Adrenal gland (tissue), 9 donors: ENCODE measurements at regions not wholly inside any gene's neighbourhood (a gene's known extent, or its start where the extent isn't known, plus 50 kb on each side); places are given as distances from the start of the nearest gene placed in this dataset.

Experiments used
- DNase-seq, 7 donors: peaks; one replicate each; pipeline ENCODE4 v3.0.0-alpha.2; 2019 to 2020
- H3K27ac ChIP-seq, 5 donors: fragments of 200-600 bp; sonication (generic) in 4 of 5; 1 replicate in 3 of 5; 2 replicates in 2 of 5; pipeline versions ENCODE4 v1.5.1 to v1.8.0; 2016 to 2020; ENCODE audit warnings: mild to moderate bottlenecking in 1 of 5
- H3K27me3 ChIP-seq: fragments of 200-600 bp; 2 replicates; pipeline ENCODE4 v1.8.0; 2021
- H3K36me3 ChIP-seq, 2 donors: fragments of 200-600 bp; replicated peaks in 1 of 2; 1 replicate in 1 of 2; 2 replicates in 1 of 2; pipeline versions ENCODE4 v1.5.1 to v1.8.0; 2018 to 2022
- H3K4me1 ChIP-seq, 2 donors: fragments of 200-600 bp; replicated peaks in 1 of 2; 1 replicate in 1 of 2; 2 replicates in 1 of 2; pipeline versions ENCODE4 v1.5.1 to v1.8.0; 2018 to 2021
- H3K4me3 ChIP-seq, 4 donors: fragments of 200-600 bp; sonication (generic) in 3 of 4; one replicate each; pipeline ENCODE4 v1.5.1; 2016 to 2018
- H3K9me3 ChIP-seq, 3 donors: fragments of 200-600 bp; sonication (generic) in 1 of 3; replicated peaks in 1 of 3; 1 replicate in 2 of 3; 2 replicates in 1 of 3; pipeline versions ENCODE4 v1.5.1 to v1.8.0; 2016 to 2021
- POLR2A ChIP-seq, 2 donors: fragments of 450-650 bp; IDR thresholded peaks; one replicate each; pipeline ENCODE4 v1.6.1; 2017; ENCODE audit warnings: antibody characterized with exemption in 2 of 2, mild to moderate bottlenecking in 2 of 2, moderate library complexity in 1 of 2
- WGBS, 4 donors: extraction: QIAGEN DNeasy Blood & Tissue Kit in 2 of 4; methylation state at CpG; one replicate each; pipeline versions ENCODE4 v1.1.5 to v1.1.7; 2013 to 2017; 5-methylcytosine and 5-hydroxymethylcytosine counted together
- intact Hi-C, 2 donors: fragments of 100-400 bp; cut with DNase I; formaldehyde crosslinking; loops; one replicate each; pipeline versions ENCODE4 v1.14.1 to v1.15.0; 2022 to 2023
- TF ChIP-seq, protein P1 (sequence below), 6 experiments: fragments of 450-650 bp in 4 of 6; fragments of 200-600 bp in 2 of 6; sonication (generic) in 1 of 6; IDR thresholded peaks; 1 replicate in 5 of 6; 2 replicates in 1 of 6; pipeline versions ENCODE4 v1.5.1 to v1.8.0; 2016 to 2021; ENCODE audit warnings: antibody characterized with exemption in 6 of 6, mild to moderate bottlenecking in 2 of 6, moderate library complexity in 1 of 6
- donor health status: healthy with polysubstance abuse.
- donor health status: Bipolar disorder and iron deficiency.
- donor health status: DM: yes; HTN: yes; CAD: no.
- donor health status: DM: no; HTN: no; CAD: no.
- donor health status: DM: no; HTN: no; CAD: no.

DNA sequence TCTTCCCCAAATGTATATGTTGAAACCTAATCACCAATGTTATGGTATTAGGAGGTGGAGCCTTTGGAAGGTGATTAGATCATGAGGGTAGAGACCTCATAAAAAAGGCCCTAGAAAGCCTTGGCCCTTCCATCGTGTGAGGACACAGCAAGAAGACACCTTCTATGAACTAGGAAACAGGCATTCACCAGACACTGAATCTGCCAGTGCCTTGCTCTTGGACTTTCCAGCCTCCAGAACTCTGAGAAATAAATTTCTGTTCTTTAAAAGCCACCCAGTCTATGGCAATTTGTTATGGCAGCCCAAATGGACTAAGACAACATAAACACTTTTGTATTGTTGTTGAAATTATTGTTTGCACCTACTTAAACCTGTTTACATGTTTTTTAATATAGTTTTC is 221.8 kb upstream of the RPS6KA3 start:
- H3K36me3 ChIP-seq = no peaks in the 10 kb centered on the region
- no peaks in the 10 kb centered on the region for H3K9me3 ChIP-seq
- H3K4me3 ChIP-seq = no peak overlapping the region
- no peaks in the 10 kb centered on the region for H3K4me1 ChIP-seq
- no peak overlapping the region for H3K27ac ChIP-seq
- intact Hi-C loops = no loop called here
- DNase-seq = no peak
- H3K27me3 ChIP-seq = peaks cover 11% of the 10 kb centered on the region
- no peak for TF ChIP-seq POLR2A (IDR thresholded peaks at IDR 0.05)
- TF ChIP-seq, protein P1, sequence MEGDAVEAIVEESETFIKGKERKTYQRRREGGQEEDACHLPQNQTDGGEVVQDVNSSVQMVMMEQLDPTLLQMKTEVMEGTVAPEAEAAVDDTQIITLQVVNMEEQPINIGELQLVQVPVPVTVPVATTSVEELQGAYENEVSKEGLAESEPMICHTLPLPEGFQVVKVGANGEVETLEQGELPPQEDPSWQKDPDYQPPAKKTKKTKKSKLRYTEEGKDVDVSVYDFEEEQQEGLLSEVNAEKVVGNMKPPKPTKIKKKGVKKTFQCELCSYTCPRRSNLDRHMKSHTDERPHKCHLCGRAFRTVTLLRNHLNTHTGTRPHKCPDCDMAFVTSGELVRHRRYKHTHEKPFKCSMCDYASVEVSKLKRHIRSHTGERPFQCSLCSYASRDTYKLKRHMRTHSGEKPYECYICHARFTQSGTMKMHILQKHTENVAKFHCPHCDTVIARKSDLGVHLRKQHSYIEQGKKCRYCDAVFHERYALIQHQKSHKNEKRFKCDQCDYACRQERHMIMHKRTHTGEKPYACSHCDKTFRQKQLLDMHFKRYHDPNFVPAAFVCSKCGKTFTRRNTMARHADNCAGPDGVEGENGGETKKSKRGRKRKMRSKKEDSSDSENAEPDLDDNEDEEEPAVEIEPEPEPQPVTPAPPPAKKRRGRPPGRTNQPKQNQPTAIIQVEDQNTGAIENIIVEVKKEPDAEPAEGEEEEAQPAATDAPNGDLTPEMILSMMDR (IDR thresholded peaks at IDR 0.05) = no peak
- 67 to 89% (median 84%) methylated on average over 1 of the region's 1 CpG for WGBS, 4 donors

DNA sequence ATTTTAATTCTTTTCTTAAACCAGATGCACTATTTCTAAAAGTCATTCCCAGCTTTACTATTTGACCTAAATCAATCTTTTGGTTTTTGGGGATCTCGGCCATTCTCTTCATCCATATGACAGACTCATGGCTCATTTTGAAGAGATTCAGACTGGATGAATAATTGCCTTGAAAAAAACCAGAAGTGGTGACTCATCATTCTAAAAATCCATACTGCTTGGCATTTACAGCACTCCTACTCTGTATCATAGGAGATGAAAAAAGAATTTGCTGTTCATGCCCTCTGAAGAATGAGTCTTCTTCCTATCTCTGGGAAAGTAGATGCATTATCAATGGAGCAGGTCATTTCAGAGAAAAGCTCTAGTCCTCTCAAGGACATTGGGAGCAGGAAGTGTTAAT is 220.5 kb upstream of the RPS6KA3 start:
- H3K27me3 ChIP-seq = peaks cover 11% of the 10 kb centered on the region
- WGBS, 4 donors = 43 to 78% (median 68%) methylated on average over 1 of the region's 1 CpG

DNA sequence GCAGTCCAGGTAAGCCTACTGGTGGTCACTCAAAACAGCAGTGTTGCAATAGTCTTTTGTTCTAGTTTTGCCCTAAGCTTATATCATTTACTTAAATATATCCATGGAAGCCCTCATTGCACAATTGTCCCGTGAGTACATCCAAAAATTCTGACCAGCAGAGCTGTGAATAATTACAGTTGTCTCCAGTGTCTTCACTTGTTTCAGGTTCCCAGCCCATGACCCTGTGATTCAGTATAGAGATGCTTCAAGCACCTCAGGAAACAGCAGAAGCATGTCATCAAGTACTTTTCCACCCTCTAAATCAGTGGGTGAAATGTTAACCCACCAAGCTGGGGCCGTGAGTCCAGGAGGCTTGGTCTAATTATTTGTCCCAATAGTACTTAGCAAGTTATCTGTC is 214.9 kb upstream of the RPS6KA3 start:
- H3K4me3 ChIP-seq = no peak overlapping the region
- H3K27ac ChIP-seq = no peak overlapping the region
- H3K4me1 ChIP-seq = no peaks in the 10 kb centered on the region
- no peaks in the 10 kb centered on the region for H3K9me3 ChIP-seq
- intact Hi-C loops = no loop called here
- peaks cover 14% of the 10 kb centered on the region for H3K27me3 ChIP-seq
- TF ChIP-seq POLR2A (IDR thresholded peaks at IDR 0.05) = no peak
- TF ChIP-seq, protein P1 (IDR thresholded peaks at IDR 0.05) = no peak
- H3K36me3 ChIP-seq = no peaks in the 10 kb centered on the region
- 50 to 77% (median 61%) methylated on average over 2 of the region's 2 CpGs for WGBS, 4 donors
- no peak for DNase-seq

More for the DNA sequence above, 220.5 kb upstream of the RPS6KA3 start:
- Histone ChIP-seq H3K4me1 (no peaks in the 10 kb centered on the region), H3K36me3 (no peaks in the 10 kb centered on the region), H3K27ac (no peak overlapping the region), H3K4me3 (no peak overlapping the region), H3K9me3 (no peaks in the 10 kb centered on the region)
- intact Hi-C loops = no loop called here
- DNase-seq = no peak
- TF ChIP-seq, protein P1 (IDR thresholded peaks at IDR 0.05) = no peak
- no peak for TF ChIP-seq POLR2A (IDR thresholded peaks at IDR 0.05)

DNA sequence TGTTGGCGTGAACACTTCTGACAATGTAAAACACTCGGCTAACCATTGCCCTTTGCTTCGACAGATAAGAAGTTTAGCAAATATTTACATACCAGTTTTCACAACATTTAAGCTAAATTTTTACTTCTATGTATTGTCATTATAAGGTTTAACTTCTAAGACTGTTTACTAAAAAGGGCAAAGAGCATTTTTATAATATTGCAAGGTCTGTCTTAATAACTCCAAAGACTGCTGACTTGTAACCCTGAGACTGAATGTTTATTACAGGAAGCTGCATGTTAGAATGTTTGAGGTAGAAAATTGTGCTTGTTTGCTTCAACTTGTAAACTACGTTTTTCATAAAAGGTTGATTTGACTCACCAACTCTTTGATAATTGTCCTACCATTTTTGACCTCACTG is 213.2 kb upstream of the RPS6KA3 start:
- WGBS, 4 donors = 55 to 79% (median 71%) methylated on average over 4 of the region's 4 CpGs
- Histone ChIP-seq H3K36me3 (no peaks in the 10 kb centered on the region), H3K4me1 (no peaks in the 10 kb centered on the region), H3K9me3 (no peaks in the 10 kb centered on the region), H3K27me3 (peaks cover 10% of the 10 kb centered on the region), H3K4me3 (no peak overlapping the region), H3K27ac (no peak overlapping the region)
- intact Hi-C loops = no loop called here
- TF ChIP-seq, protein P1 (IDR thresholded peaks at IDR 0.05) = no peak
- no peak for TF ChIP-seq POLR2A (IDR thresholded peaks at IDR 0.05)
- DNase-seq = no peak
